SKM-1 treated with dmso at 0.1 percent for 144 hours (cell line): ENCODE measurements at regions not wholly inside any gene's neighbourhood (a gene's known extent, or its start where the extent isn't known, plus 50 kb on each side); places are given as distances from the start of the nearest gene placed in this dataset.

Experiments
- DNase-seq: peaks from one replicate; lab custom pipeline; 2025; ENCODE audit not compliant: unreplicated experiment; lab: John Stamatoyannopoulos, UW

- no peak for DNase-seq
Measured at GRCh38 chr14:84610086-84610485, 919.9 kb upstream of the FLRT2 start.

DNA sequence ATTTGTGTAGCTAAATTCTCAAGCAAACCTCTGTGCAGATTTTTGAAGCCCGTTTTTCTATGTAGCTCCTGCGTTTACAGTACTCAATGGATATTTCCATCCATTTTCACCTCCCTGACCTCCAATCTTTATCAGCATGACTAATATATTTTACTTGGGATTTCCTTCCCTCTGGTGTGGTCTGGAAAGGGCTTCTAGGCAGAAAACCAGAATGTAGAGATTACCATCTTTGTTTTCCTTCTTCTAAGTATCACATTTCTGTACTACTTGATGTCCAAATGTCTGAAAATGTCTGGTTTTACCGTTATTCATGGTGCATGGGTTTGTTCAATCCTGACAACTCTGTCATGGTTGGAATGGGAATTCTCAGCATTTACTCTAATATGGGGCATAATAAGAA, 907.6 kb upstream of the FLRT2 start:
- DNase-seq: no peak

- no peak for DNase-seq
Measured at GRCh38 chr14:84643446-84643845, 886.5 kb upstream of the FLRT2 start.

DNA sequence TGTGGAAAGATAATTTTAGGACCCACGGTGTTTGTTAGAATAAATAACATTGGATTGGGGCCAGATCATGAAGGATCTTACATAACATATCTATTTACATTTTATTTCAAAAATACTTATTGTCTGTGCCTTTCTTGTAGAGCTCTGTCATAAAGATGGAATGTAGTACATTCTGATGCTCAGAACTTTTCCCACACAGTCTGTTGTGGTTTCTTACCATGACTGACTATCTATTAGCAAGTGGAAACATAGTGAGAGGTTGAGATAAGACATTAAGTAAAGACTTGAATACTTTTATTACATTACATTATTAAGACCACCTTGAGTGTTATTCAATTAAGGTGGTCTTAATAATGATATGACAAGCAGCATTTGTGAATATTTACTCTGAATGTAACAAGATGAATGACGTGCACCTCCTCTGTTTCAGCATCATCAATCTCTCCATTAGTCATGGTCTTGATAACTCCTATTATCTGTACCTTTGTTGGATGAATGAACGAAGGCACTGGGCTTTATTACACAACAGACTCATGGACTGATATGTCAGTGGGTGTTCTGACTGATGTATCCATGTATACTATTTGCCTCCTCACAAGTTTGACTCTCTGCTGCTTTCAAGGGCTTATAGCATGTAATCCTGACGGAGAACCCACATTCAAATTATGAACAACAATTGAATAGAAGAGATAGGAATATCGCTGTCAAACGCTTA, 883.0 kb upstream of the FLRT2 start:
- no peak for DNase-seq

DNA sequence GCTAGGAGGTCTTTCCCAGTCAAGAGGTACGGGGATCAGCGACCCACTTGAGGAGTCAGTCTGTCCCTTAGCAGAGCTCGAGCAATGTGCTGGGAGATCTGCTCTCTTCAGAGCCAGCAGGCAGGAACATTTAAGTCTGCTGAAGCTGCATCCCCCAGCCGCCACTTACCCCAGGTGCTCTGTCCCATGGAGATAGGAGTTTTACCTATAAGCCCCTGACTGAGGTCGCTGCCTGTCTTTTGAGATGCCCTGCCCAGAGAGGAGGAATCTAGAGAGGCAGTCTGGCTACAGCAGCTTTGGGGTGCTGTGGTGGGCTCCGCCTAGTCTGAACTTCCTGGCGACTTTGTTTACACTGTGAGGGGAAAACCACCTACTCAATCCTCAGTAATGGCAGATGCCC, 874.9 kb upstream of the FLRT2 start:
- no peak for DNase-seq

- no peak for DNase-seq
Measured at GRCh38 chr14:84657911-84658310, 872.0 kb upstream of the FLRT2 start.

GRCh38 chr14:84670796-84671195, 859.1 kb upstream of the FLRT2 start:
- DNase-seq: no peak

GRCh38 chr14:84671776-84672175, 858.2 kb upstream of the FLRT2 start:
- no peak for DNase-seq

- DNase-seq: no peak
Measured at GRCh38 chr14:84674636-84675035, 855.3 kb upstream of the FLRT2 start.

DNA sequence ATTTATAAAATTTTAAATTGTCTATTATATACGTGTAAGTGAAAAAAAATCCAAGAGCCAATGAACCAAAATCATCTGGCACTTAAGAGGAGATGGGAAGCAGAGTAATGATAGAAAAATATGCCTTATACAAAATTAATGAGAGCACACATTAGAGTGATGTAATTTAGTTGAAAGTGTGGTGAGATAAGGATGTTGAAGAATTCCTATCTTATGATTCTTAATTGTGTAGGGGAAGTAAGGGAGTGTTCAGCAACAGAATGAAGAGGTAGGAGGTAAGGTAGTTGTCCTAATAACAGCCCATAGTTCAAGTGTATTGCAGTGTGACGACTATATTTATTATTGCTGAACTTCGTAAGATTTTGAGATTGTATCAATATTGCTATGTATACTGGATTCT, 843.4 kb upstream of the FLRT2 start:
- DNase-seq: no peak

- DNase-seq: no peak
Measured at GRCh38 chr14:84688297-84689025, 841.5 kb upstream of the FLRT2 start.

GRCh38 chr14:84694161-84694560, 835.8 kb upstream of the FLRT2 start:
- no peak for DNase-seq

GRCh38 chr14:84704601-84705000, 825.3 kb upstream of the FLRT2 start:
- no peak for DNase-seq

DNA sequence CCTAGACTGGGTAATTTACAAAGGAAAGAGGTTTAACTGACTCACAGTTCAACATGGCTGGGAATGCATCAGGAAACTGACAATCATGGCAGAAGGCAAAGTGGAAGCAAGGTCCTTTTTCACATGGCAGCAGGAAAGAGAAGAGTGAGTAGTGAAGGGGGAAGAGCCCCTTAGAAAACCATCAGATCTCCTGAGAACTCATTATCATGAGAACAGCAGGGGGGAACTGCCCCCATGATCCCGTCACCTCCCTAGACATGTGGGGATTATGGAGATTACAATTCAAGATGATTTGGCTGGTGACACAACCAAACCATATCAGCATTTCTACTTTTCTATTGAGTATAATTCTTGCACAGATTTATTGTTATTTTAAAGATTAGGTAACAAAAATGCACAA, 822.1 kb upstream of the FLRT2 start:
- no peak for DNase-seq

GRCh38 chr14:84708865-84709264, 821.1 kb upstream of the FLRT2 start:
- DNase-seq: no peak

DNA sequence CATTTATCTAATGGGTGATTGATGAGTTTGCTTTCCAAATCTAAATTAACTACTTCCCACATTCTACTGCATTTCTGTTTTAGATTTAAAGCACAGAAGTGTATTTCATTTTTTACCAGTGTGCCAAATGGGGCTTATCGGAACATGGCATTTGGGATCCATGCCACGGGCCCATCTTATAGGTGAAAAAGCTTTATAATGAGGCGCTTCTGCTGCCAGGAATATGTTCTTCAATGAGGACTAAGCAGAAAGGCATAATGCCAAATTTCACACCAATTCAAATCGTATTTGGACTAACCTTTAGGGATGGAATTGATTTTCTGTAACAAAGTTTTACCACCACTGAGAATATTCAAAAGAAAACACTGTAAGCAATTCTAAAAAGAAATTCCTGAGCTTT, 803.5 kb upstream of the FLRT2 start:
- no peak for DNase-seq

- no peak for DNase-seq
Measured at GRCh38 chr14:84749191-84749955, 780.6 kb upstream of the FLRT2 start.

GRCh38 chr14:84750284-84750683, 779.7 kb upstream of the FLRT2 start:
- no peak for DNase-seq

DNA sequence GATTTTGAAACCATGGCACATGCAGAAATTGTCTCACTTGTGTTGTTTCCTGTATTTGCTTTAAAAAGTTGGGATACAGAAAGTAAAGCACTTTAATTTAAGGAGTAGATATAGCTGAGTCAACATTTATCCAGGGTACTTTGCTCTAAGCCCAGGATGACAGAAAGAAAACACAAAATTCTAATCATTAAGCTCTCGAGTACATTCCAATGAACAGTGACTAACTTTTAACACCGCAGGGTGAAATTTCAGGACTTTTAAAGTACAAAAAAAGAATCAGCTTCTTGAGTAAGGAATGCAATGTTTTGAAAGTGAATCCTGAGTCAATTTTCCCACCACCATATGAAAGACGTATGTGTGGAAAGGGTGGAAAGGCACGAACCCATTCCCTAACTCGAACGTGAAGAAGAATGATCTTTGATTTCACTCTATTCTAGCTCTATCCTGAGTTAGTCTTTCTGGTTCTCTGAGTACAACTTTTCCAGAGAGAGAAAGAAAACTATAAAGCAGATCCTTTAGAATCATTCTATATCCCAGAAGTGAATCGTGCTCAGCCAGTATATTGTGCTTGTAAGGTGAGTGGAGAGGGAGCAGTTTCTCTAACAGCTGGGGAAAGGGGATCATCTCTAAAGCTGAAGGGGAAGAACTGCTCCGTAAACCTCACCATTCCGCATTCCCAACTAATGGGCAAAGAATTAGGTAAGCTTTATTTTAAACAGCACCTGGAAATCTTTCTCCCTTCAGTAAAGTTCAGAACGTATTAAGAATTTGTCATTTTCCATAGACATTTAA, 779.0 kb upstream of the FLRT2 start:
- no peak for DNase-seq

- no peak for DNase-seq
Measured at GRCh38 chr14:84751745-84752144, 778.2 kb upstream of the FLRT2 start.

DNA sequence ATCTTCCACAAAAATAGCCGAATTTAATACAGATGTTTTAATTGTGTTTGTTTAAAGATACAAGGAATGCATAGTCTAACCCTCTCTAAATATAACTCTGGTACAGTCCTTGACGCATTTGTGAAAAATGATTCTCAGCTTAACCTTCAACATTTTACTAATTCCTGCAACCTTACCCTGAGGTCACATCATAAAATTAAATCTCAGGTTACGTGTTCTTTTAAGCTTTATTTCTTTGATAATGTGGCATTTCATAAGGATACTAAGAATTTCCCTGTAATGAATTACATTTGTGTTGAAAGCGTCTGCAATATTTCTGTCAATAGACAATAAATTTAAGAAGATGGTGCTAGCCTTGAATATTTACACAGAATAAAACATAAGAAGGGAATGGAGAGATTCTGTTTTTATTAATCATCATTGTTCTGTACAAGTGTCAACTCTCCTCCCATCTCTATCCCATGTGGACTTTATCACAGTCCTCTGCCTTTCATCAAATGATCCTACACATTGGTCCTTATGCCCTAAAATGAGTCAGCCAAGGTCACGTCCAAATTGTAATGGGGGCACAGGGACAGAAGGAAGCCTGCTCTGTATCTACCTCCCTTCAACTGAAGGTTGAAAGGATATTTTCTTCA, 769.3 kb upstream of the FLRT2 start:
- no peak for DNase-seq
